Spleen (tissue), 11 donors: ENCODE measurements at regions not wholly inside any gene's neighbourhood (a gene's known extent, or its start where the extent isn't known, plus 50 kb on each side); places are given as distances from the start of the nearest gene placed in this dataset.

Experiments used
- DNase-seq: peaks from one replicate; pipeline ENCODE4 v3.0.0-alpha.2; 2020
- H3K27ac ChIP-seq, 8 donors: fragments of 200-600 bp; sonication (generic) in 7 of 8; 1 replicate in 4 of 8; 2 replicates in 4 of 8; pipeline versions ENCODE4 v1.5.0 to v1.8.0; 2016 to 2021; ENCODE audit warnings: inconsistent platforms in 4 of 8, mild to moderate bottlenecking in 4 of 8, moderate library complexity in 1 of 8
- H3K27me3 ChIP-seq, 7 donors: fragments of 200-600 bp; sonication (generic) in 6 of 7; replicated peaks in 1 of 7; 1 replicate in 4 of 7; 2 replicates in 3 of 7; pipeline versions ENCODE4 v1.5.0 to v1.8.0; 2016 to 2021; ENCODE audit warnings: inconsistent platforms in 3 of 7, mild to moderate bottlenecking in 1 of 7
- H3K36me3 ChIP-seq, 6 donors: fragments of 200-600 bp; sonication (generic) in 5 of 6; 1 replicate in 4 of 6; 2 replicates in 2 of 6; pipeline versions ENCODE4 v1.5.0 to v1.8.0; 2016 to 2021; ENCODE audit warnings: inconsistent platforms in 2 of 6
- H3K4me1 ChIP-seq, 6 donors: fragments of 200-600 bp; sonication (generic) in 5 of 6; 1 replicate in 3 of 6; 2 replicates in 3 of 6; pipeline versions ENCODE4 v1.5.0 to v1.8.0; 2016 to 2021; ENCODE audit warnings: inconsistent platforms in 3 of 6
- H3K4me3 ChIP-seq, 8 donors: fragments of 200-600 bp; sonication (generic) in 7 of 8; 1 replicate in 4 of 8; 2 replicates in 4 of 8; pipeline versions ENCODE4 v1.5.0 to v1.8.0; 2016 to 2021; ENCODE audit warnings: inconsistent platforms in 4 of 8, mild to moderate bottlenecking in 4 of 8, moderate library complexity in 2 of 8
- H3K9me3 ChIP-seq, 8 donors: fragments of 200-600 bp; sonication (generic) in 7 of 8; 1 replicate in 4 of 8; 2 replicates in 4 of 8; pipeline versions ENCODE4 v1.5.0 to v1.8.0; 2016 to 2021; ENCODE audit warnings: inconsistent platforms in 4 of 8
- CTCF ChIP-seq, 11 experiments: fragments of 200-600 bp in 7 of 11; fragments of 450-650 bp in 4 of 11; sonication (generic) in 4 of 11; IDR thresholded peaks in 8 of 11; conservative IDR thresholded peaks in 3 of 11; 1 replicate in 7 of 11; 2 replicates in 4 of 11; pipeline versions ENCODE4 v1.4.0 to v1.8.0; 2016 to 2021; ENCODE audit warnings: antibody characterized with exemption in 11 of 11, inconsistent platforms in 4 of 11, mild to moderate bottlenecking in 1 of 11
- POLR2A ChIP-seq, 3 donors: fragments of 450-650 bp; IDR thresholded peaks; one replicate each; pipeline ENCODE4 v1.5.1; 2017; ENCODE audit warnings: antibody characterized with exemption in 3 of 3, mild to moderate bottlenecking in 1 of 3
- POLR2AphosphoS5 ChIP-seq, 3 donors: sonication (generic); formaldehyde crosslinking; IDR thresholded peaks; one replicate each; pipeline ENCODE4 v1.5.1; 2017; ENCODE audit warnings: antibody characterized with exemption in 3 of 3
- WGBS, 5 donors: extraction: QIAGEN DNeasy Blood & Tissue Kit in 3 of 5; methylation state at CpG; one replicate each; pipeline versions ENCODE4 v1.1.5 to v1.1.7; 2013 to 2018; 5-methylcytosine and 5-hydroxymethylcytosine counted together
- intact Hi-C: fragments of 100-400 bp; cut with DNase I; formaldehyde crosslinking; loops from one replicate; pipeline ENCODE4 v1.15.0; 2023; ENCODE audit warnings: low total_unique reads
- donor health status: healthy with polysubstance abuse.
- donor health status: DM: no; HTN: no; CAD: no; lungs with moderate emphysema.
- donor health status: DM: no; HTN: no; CAD: no.
- donor health status: Bipolar disorder and iron deficiency.
- donor health status: healthy.
- donor health status: DM: no; HTN: no; CAD: no.
- donor health status: DM: yes; HTN: yes; CAD: no.

GRCh38 chr10:36116731-36117130, 474.6 kb upstream of the FZD8 start:
- no peaks in the 10 kb centered on the region for H3K9me3 ChIP-seq
- H3K36me3 ChIP-seq, result no peaks in the 10 kb centered on the region
- no peaks in the 10 kb centered on the region for H3K27me3 ChIP-seq
- H3K4me1 ChIP-seq, result no peaks in the 10 kb centered on the region
- intact Hi-C loops, result no loop called here
- TF ChIP-seq POLR2AphosphoS5 (IDR thresholded peaks at IDR 0.05) (no peak), POLR2A (IDR thresholded peaks at IDR 0.05) (no peak), CTCF (IDR thresholded peaks at IDR 0.05 in 8 of 11, conservative IDR thresholded peaks at IDR 0.05 in 3 of 11) (no peak)
- H3K4me3 ChIP-seq, result no peak overlapping the region
- DNase-seq, result no peak
- H3K27ac ChIP-seq, result no peak overlapping the region
- 48 to 76% (median 64%) methylated on average over 6 of the region's 6 CpGs for WGBS, 5 donors

- no peak for DNase-seq
- intact Hi-C loops, result no loop called here
- WGBS, 5 donors, result 60 to 91% (median 84%) methylated on average over 2 of the region's 2 CpGs
- TF ChIP-seq POLR2AphosphoS5 (IDR thresholded peaks at IDR 0.05), result no peak
- TF ChIP-seq CTCF (IDR thresholded peaks at IDR 0.05 in 8 of 11, conservative IDR thresholded peaks at IDR 0.05 in 3 of 11), result no peak
- no peak for TF ChIP-seq POLR2A (IDR thresholded peaks at IDR 0.05)
- no peaks in the 10 kb centered on the region for H3K9me3 ChIP-seq
- no peak overlapping the region for H3K27ac ChIP-seq
- H3K4me1 ChIP-seq, result no peaks in the 10 kb centered on the region
- H3K36me3 ChIP-seq, result no peaks in the 10 kb centered on the region
- H3K4me3 ChIP-seq, result no peak overlapping the region
- H3K27me3 ChIP-seq, result no peaks in the 10 kb centered on the region
Observed at GRCh38 chr10:36116040-36116439, 473.9 kb upstream of the FZD8 start.

GRCh38 chr10:36115364-36115763, 473.3 kb upstream of the FZD8 start:
- Histone ChIP-seq H3K27ac (no peak overlapping the region), H3K4me3 (no peak overlapping the region), H3K27me3 (no peaks in the 10 kb centered on the region), H3K9me3 (no peaks in the 10 kb centered on the region), H3K36me3 (no peaks in the 10 kb centered on the region), H3K4me1 (no peaks in the 10 kb centered on the region)
- 78 to 94% (median 90%) methylated on average over 1 of the region's 1 CpG for WGBS, 5 donors
- no peak for DNase-seq
- intact Hi-C loops, result no loop called here
- TF ChIP-seq POLR2AphosphoS5 (IDR thresholded peaks at IDR 0.05) (no peak), CTCF (IDR thresholded peaks at IDR 0.05 in 8 of 11, conservative IDR thresholded peaks at IDR 0.05 in 3 of 11) (no peak), POLR2A (IDR thresholded peaks at IDR 0.05) (no peak)

GRCh38 chr10:36114913-36115312, 472.8 kb upstream of the FZD8 start:
- Histone ChIP-seq H3K27ac (no peak overlapping the region), H3K27me3 (no peaks in the 10 kb centered on the region), H3K4me1 (no peaks in the 10 kb centered on the region), H3K4me3 (no peak overlapping the region), H3K9me3 (no peaks in the 10 kb centered on the region), H3K36me3 (no peaks in the 10 kb centered on the region)
- DNase-seq, result no peak
- 75 to 100% (median 86%) methylated on average over 1 of the region's 1 CpG for WGBS, 5 donors
- intact Hi-C loops, result no loop called here
- no peak for TF ChIP-seq POLR2A (IDR thresholded peaks at IDR 0.05)
- TF ChIP-seq POLR2AphosphoS5 (IDR thresholded peaks at IDR 0.05), result no peak
- TF ChIP-seq CTCF (IDR thresholded peaks at IDR 0.05 in 8 of 11, conservative IDR thresholded peaks at IDR 0.05 in 3 of 11), result no peak
